Suprapubic skin (tissue), 3 donors: ENCODE measurements at regions not wholly inside any gene's neighbourhood (a gene's known extent, or its start where the extent isn't known, plus 50 kb on each side); places are given as distances from the start of the nearest gene placed in this dataset.

Experiments used
- CTCF ChIP-seq, 2 donors: fragments of 200-600 bp in 1 of 2; fragments of 450-650 bp in 1 of 2; sonication (generic) in 1 of 2; IDR thresholded peaks; one replicate each; pipeline ENCODE4 v1.5.1; 2016 to 2019; ENCODE audit warnings: antibody characterized with exemption in 2 of 2, mild to moderate bottlenecking in 1 of 2, moderate library complexity in 1 of 2
- EP300 ChIP-seq: sonication (generic); formaldehyde crosslinking; IDR thresholded peaks from one replicate; pipeline ENCODE4 v1.6.1; 2017; ENCODE audit warnings: antibody characterized with exemption
- POLR2A ChIP-seq, 2 donors: fragments of 450-650 bp; IDR thresholded peaks; one replicate each; pipeline ENCODE4 v1.6.1; 2017; ENCODE audit warnings: antibody characterized with exemption in 2 of 2, mild to moderate bottlenecking in 2 of 2, moderate library complexity in 2 of 2

DNA sequence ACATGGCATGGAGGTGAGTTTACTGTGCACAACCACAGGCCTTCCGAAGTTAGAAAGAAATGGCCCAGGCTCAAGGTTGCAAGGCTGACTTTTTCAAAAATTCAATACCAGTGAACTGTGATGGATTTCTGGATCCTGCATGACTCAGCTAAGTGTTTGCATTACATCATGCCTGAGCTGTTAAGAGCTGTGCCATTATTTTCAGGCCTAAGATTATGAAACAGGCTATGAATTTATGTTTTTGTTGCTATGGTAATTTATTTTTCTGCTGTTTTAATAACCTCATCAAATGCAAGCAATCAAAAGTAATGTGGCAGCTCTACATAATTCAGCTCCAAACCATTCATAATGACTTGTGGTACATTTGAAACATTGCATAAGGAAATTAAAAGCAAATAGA lies 457.7 kb upstream of the TMEM132C start:
- TF ChIP-seq CTCF (IDR thresholded peaks at IDR 0.05): no peak
- TF ChIP-seq EP300: no peak
- TF ChIP-seq POLR2A (IDR thresholded peaks at IDR 0.05): no peak
